T-helper 2 cell (primary cell): ENCODE measurements at regions not wholly inside any gene's neighbourhood (a gene's known extent, or its start where the extent isn't known, plus 50 kb on each side); places are given as distances from the start of the nearest gene placed in this dataset.
"Not testable (repeated sequence)": the region's sequence is repeated elsewhere in the genome, so short reads cannot be mapped to it uniquely, and the experiment has no call there.

Source experiments
- DNase-seq, 5 experiments: peaks; one replicate each; pipeline versions ENCODE4 v3.0.0 to v3.0.0-alpha.2; 2012 to 2022

DNA sequence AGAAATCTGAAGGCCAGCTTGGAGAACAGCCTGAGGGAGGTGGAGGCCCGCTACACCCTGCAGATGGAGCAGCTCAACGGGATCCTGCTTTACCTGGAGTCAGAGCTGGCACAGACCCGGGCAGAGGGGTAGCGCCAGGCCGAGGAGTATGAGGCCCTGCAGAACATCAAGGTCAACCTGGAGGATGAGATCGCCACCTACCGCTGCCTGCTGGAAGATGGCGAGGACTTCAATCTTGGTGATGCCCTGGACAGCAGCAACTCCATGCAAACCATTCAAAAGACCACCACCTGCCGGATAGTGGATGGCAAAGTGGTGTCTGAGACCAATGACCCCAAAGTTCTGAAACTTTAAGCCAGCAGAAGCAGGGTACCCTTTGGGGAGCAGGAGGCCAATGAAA is 318.4 kb downstream of the ZFHX3 start:
- DNase-seq = not testable (repeated sequence)

DNA sequence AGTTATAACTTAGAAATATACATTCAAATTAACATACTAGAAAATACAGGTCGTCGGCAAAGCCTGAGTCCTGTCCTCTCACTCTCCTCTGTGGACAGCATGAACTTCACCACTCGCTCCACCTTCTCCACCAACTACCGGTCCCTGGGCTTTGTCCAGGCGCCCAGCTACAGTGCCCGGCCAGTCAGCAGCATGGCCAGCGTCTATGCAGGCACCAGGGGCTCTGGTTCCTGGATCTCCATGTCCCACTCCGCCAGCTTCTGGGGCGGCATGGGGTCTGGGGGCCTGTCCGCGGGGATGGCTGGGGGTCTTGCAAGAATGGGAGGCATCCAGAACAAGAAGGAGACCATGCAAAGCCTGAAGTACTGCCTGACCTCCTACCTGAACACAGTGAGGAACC is 319.4 kb downstream of the ZFHX3 start:
- DNase-seq = no peak

DNA sequence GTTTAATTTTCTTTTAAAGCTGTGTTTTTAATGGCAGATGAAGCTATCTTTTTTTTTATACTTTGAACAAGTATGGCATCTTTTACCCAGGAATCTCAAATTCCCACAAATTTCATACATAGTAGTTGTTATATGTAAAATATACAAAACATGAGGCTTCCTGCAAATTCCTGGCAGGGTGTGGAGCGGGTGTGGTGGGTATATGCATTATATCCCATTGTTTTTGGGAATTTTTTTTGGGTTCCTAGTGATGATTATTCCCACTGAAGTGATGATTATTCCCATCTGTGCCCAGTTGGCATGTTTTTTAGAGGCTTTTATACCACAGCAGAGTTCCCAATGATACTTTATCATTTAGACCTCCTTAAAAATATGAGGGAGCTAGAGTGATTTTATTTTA is 320.4 kb downstream of the ZFHX3 start:
- no peak for DNase-seq

GRCh38 chr16:72725643-72726042 is 322.3 kb downstream of the ZFHX3 start:
- DNase-seq = no peak

DNA sequence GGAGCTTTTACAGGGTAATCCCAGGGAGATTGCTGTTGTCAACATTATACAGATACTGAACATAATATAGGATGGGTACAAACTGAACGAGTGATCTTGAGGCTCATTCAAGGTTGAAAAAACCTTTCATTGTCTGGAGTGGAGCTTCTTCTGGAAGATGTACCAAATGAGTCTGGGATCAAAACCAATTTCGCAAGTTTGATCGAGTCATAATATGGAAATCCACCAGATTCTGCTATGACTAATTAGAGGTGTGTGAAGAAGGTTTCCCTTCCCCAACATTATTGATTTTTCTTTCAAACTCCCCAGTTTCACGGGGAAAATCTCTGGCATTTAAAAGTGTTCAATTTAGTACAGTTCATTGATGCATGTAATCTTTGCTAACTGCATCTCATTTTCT is 324.1 kb downstream of the ZFHX3 start:
- DNase-seq = no peak

GRCh38 chr16:72722552-72722951 is 325.4 kb downstream of the ZFHX3 start:
- no peak for DNase-seq

DNA sequence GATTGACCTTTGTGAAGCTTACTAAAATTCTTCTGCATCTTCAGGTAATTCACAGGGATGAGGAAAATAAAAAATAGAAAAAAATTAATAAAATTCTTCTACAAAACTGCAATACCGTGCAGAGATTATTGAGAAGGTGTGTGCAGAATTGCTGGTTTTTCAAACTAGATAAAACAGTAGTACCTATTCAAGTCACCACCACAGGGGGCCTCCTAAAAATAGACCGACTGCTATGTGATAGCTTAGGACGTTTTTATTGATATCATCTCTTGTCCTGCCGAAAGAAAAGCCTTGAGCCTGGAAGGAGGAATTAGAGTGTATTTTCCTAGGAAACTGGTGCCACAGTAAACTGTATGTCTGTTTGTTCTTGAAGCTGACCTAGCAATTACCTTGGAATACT is 325.9 kb downstream of the ZFHX3 start:
- no peak for DNase-seq

DNA sequence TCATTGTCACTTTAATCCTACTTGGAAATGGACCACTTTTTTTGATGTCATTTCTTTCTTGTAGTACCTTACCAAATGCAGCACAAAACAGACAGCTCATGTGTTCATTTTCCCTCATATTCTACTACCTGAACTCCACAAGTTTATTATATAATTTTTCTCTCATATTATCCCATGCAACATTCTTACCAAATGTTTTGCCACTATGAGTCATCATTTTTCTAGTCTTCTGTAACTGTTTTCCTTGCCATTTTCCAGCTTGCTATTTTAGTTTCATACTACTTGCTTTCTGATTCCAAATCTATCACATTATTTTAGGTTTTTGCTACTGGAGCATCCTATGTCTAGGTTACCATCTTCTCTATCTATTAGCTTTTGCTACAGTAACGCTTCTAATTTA is 332.7 kb downstream of the ZFHX3 start:
- no peak for DNase-seq

DNA sequence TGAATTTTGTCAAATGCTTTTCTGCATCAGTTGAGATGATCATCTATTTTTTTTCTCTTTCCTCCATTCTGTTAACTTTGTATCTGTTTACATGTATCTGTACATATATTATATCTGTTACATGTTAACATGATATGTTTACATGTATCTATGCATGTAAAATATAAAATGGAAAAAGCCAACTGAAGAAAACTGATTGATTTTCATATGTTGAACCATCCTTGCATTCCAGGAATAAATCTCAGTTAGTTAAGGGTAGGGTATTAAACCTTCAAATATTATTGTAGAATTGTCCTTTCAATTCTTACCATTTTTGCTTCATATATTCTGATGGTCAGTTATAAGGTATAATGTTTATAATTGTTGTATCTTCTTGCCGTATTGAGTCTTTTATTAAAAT is 336.1 kb downstream of the ZFHX3 start:
- no peak for DNase-seq

GRCh38 chr16:72705801-72706200 is 342.1 kb downstream of the ZFHX3 start:
- DNase-seq = no peak

DNA sequence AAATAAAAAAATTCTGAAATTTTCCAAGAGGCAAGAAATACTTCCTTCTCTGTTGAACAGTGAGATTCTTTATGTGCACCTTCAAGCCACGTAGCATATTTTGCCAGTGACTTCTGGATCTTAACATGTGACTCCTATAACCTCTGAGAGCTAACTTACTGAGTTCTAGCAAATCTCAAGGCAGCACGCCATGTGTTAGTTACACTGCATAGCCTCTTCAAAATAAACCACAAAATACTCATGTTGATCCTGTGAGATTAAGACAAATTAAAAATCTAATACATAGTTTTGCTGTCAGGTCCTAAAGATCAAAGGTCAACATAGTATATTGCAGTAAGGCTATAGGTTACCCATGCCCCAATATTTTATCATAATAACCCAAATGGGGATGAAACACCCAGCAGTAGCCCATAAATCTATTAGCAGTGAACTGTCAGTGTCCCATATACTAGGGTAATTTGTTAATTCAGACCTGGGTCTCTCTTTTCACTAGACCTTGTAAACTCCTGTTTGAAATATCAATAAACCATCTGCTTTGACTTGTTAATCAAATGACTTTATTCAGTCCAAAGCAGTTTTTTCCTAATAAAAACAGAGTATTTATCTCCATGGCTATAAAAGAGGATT is 343.1 kb downstream of the ZFHX3 start:
- DNase-seq = no peak

GRCh38 chr16:72689851-72690250 is 358.1 kb downstream of the ZFHX3 start:
- no peak for DNase-seq

- no peak for DNase-seq
These were observed 367.2 kb downstream of the ZFHX3 start for GRCh38 chr16:72680732-72681131.

DNA sequence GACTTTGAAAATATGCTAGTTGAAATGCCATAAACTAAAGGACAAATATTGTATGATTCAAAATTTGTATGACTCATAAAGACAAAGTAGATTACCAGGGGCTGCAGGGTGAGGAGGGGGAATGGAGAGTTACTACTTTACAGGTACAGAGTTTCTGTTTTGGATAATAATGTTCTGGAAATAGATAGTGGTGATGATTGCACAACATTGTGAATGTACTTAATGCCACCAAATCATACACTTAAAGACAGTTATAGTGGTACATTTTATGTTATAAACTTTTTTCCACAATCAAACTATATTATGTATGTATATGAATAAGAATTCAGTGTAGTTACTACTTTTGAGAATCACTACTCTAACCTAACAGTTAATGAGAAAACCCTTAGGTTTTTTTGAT is 368.1 kb downstream of the ZFHX3 start:
- DNase-seq = no peak

GRCh38 chr16:72677662-72678447 is 370.1 kb downstream of the ZFHX3 start:
- DNase-seq = no peak

DNA sequence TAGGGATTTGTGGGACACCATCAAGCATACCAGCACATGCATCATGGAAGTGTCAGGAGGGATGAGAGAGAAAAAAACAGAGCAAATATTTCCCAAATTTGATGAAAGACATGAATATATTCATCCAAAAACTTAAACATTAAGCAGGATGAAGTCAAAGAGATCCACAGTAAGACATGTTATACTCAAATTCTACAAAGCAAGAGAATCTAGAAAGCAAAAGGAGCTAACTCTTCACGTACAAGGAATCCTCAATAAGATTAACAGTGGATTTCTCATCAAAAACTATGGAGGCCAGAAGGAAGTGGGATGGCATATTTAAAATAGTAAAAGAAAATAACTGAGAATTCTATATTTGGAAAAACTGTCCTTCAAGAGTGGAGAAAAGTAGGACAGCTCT is 374.8 kb downstream of the ZFHX3 start:
- DNase-seq = no peak

GRCh38 chr16:72666267-72666666 is 381.7 kb downstream of the ZFHX3 start:
- peak in 1 of 5 experiments; percentile 36 for DNase-seq

DNA sequence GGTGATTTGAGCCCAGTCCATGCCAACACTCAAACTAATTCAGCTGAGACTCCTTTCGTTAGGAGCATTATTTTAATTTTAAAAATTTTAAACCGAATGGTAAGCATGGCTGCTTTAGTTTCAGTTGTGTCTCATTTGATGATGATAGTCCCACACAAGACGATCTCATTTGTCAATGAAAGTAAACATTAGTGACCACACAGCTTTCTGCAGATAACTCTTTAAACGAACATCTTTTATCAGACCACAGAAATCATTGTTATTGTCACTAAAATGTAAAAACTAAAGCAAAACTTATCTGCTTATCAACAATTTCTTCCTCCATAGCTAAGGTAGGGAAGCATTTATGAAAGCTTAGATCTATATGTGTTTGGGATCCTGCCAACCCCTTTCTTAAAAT is 382.2 kb downstream of the ZFHX3 start:
- peak in 1 of 5 experiments; percentile 63 for DNase-seq

- peak; percentile 74 to 98 (median 90) for DNase-seq
These were observed 383.2 kb downstream of the ZFHX3 start for GRCh38 chr16:72664509-72665408.

DNA sequence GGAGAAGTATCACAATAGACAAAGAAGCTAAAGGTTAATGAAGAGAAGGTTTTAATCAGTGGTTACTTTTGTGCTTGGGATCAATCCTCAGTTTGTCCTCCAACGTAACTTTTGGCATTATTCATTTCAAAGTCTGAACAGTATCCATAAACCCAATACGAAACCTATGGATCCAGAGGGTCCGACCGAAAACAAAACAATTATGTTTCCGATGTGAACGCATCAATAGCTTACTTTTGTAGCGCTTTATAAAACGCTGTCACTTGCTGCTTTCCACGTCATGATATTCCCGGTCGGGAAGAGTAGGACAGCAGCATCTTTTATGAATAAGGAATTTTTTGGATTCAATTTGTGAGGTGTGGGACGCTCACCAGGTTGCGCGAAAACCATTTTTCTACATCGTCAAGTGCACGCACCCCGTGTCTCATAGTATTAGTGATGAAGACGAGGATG is 383.8 kb downstream of the ZFHX3 start:
- no peak for DNase-seq

- DNase-seq = no peak
These were observed 388.8 kb downstream of the ZFHX3 start for GRCh38 chr16:72658888-72659717.

DNA sequence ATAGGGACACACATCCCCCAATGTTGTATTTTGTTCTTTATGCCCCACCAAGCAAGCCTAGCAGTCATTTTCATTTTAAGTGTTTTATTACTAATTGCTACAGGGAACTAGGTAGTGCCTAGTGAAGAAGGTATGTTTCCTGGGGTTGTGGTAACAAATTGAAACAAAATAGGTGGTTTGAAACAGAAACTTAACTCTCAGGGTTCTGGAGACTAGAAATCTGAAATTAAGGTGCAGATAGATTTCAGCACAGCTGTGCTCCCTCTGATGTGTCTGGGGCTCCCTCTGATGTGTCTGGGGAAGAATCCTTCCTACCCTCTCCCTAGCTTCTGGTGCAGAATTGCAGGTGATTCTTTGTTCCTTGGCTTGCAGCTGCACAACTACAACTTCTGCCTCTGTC is 390.1 kb downstream of the ZFHX3 start:
- peak in 1 of 5 experiments; percentile 24 for DNase-seq
